ENCODE measurements at regions not wholly inside any gene's neighbourhood (a gene's known extent, or its start where the extent isn't known, plus 50 kb on each side); places are given as distances from the start of the nearest gene placed in this dataset.

- TF ChIP-seq YY1 (IDR thresholded peaks at IDR 0.05; ENCODE audit: insufficient read depth, insufficient read length) (no peak), ZNF274 (IDR thresholded peaks at IDR 0.05; ENCODE audit: low read depth, low read length) (no peak), SUZ12 (IDR thresholded peaks at IDR 0.05; ENCODE audit: extremely low read depth, insufficient read depth, insufficient read length) (no peak)
Measured at GRCh38 chr19:28882818-28883217, 330.1 kb downstream of the UQCRFS1 start.

Measured in NT2/D1 (cell line).